ENCODE measurements at regions not wholly inside any gene's neighbourhood (a gene's known extent, or its start where the extent isn't known, plus 50 kb on each side); places are given as distances from the start of the nearest gene placed in this dataset.

GRCh38 chr17:79530361-79531105, 80.3 kb downstream of the RBFOX3 start:
- no peak for FAIRE-seq
- 91% methylated on average over 32 of the region's 32 CpGs for WGBS (ENCODE audit: missing lambda C conversion rate)

DNA sequence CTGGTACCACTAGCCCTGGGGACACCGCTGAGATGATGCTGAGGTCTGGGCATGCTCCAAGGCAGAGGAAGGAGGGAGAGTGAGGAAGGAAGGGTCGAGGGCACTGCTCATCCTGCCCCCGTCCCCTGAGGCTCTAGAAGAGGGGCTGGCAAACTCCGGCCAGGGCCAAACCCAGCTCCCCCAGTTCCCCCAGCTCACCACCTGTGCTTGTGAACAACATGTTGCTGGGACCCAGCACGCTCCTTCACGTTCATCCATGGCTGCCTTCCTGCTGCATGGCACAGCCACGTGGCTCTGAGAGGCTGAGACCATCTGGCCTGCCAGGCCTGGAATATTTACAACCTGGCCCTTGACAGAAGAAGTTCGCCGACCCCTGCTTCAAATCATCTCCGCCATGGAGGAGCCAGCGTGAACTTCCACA, 81.2 kb downstream of the RBFOX3 start:
- no peak for ATAC-seq
- FAIRE-seq, result no peak
- Histone ChIP-seq H3K4me3 (no peak overlapping the region), H3K4me1 (peaks cover 13% of the 10 kb centered on the region), H3K9me3 (no peaks in the 10 kb centered on the region), H3K4me2 (no peak overlapping the region), H3K27ac (no peak overlapping the region)
- ChIA-PET POLR2A (no interaction called here), CTCF (interaction anchor here (1.6 kb wide), 1 partner anchor 83 kb away, joined by 8 read pairs; no protein-coding TSS in a partner anchor)
- no peak for DNase-seq (ENCODE audit: low read depth in 1 of 2, low spot score in 1 of 2)
- 82% methylated on average over 11 of the region's 11 CpGs for WGBS (ENCODE audit: missing lambda C conversion rate)
- TF ChIP-seq CHD2 (IDR thresholded peaks at IDR 0.05; ENCODE audit: low read length, partially characterized antibody) (no peak), NR3C1 (IDR thresholded peaks at IDR 0.05) (no peak), EHMT2 (IDR thresholded peaks at IDR 0.05; ENCODE audit: low read depth) (no peak), MAX (IDR thresholded peaks at IDR 0.05) (no peak), EHF (CRISPR knock-in tag; IDR thresholded peaks at IDR 0.05) (no peak), USF2 (IDR thresholded peaks at IDR 0.05) (no peak), SMC3 (IDR thresholded peaks at IDR 0.05) (no peak), RAD21 (conservative IDR thresholded peaks at IDR 0.05 in 1 of 2, IDR thresholded peaks at IDR 0.05 in 1 of 2) (no peak)
- TF ChIP-seq, protein P1, sequence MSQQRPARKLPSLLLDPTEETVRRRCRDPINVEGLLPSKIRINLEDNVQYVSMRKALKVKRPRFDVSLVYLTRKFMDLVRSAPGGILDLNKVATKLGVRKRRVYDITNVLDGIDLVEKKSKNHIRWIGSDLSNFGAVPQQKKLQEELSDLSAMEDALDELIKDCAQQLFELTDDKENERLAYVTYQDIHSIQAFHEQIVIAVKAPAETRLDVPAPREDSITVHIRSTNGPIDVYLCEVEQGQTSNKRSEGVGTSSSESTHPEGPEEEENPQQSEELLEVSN (IDR thresholded peaks at IDR 0.05; ENCODE audit: borderline replicate concordance, low read depth), result no peak
- TF ChIP-seq, protein P2, sequence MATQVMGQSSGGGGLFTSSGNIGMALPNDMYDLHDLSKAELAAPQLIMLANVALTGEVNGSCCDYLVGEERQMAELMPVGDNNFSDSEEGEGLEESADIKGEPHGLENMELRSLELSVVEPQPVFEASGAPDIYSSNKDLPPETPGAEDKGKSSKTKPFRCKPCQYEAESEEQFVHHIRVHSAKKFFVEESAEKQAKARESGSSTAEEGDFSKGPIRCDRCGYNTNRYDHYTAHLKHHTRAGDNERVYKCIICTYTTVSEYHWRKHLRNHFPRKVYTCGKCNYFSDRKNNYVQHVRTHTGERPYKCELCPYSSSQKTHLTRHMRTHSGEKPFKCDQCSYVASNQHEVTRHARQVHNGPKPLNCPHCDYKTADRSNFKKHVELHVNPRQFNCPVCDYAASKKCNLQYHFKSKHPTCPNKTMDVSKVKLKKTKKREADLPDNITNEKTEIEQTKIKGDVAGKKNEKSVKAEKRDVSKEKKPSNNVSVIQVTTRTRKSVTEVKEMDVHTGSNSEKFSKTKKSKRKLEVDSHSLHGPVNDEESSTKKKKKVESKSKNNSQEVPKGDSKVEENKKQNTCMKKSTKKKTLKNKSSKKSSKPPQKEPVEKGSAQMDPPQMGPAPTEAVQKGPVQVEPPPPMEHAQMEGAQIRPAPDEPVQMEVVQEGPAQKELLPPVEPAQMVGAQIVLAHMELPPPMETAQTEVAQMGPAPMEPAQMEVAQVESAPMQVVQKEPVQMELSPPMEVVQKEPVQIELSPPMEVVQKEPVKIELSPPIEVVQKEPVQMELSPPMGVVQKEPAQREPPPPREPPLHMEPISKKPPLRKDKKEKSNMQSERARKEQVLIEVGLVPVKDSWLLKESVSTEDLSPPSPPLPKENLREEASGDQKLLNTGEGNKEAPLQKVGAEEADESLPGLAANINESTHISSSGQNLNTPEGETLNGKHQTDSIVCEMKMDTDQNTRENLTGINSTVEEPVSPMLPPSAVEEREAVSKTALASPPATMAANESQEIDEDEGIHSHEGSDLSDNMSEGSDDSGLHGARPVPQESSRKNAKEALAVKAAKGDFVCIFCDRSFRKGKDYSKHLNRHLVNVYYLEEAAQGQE (IDR thresholded peaks at IDR 0.05), result no peak

More at GRCh38 chr17:79530361-79531105, 80.3 kb downstream of the RBFOX3 start:
- Histone ChIP-seq H3K4me3 (no peak overlapping the region), H3K27ac (no peak overlapping the region), H3K4me1 (peaks cover 13% of the 10 kb centered on the region), H3K4me2 (no peak overlapping the region), H3K9me3 (no peaks in the 10 kb centered on the region)
- DNase-seq (ENCODE audit: low read depth in 1 of 2, low spot score in 1 of 2), result no peak
- ATAC-seq, result no peak; a peak in 1 of 6 replicates
- CTCF ChIA-PET, result interaction anchor here (1.6 kb wide), 1 partner anchor 82 kb away, joined by 8 read pairs; no protein-coding TSS in a partner anchor
- POLR2A ChIA-PET, result no interaction called here
- TF ChIP-seq, protein P2 (IDR thresholded peaks at IDR 0.05), result no peak
- TF ChIP-seq TFCP2L1 (CRISPR knock-in tag; IDR thresholded peaks at IDR 0.05) (no peak), ZFP36 (IDR thresholded peaks at IDR 0.05; ENCODE audit: borderline replicate concordance, partially characterized antibody) (no peak), CBX2 (IDR thresholded peaks at IDR 0.05; ENCODE audit: borderline replicate concordance, low read depth) (no peak), MYC (IDR thresholded peaks at IDR 0.05; ENCODE audit: borderline replicate concordance, low read length) (no peak), HOXA7 (CRISPR knock-in tag; IDR thresholded peaks at IDR 0.05) (no peak), NR3C1 (IDR thresholded peaks at IDR 0.05) (no peak), BHLHE40 (IDR thresholded peaks at IDR 0.05; ENCODE audit: low read depth, low read length) (no peak), HOXB5 (CRISPR knock-in tag; IDR thresholded peaks at IDR 0.05) (no peak), JUN (IDR thresholded peaks at IDR 0.05) (no peak), EP300 (IDR thresholded peaks at IDR 0.05) (no peak), RFX5 (IDR thresholded peaks at IDR 0.05) (no peak), ELK1 (IDR thresholded peaks at IDR 0.05; ENCODE audit: low read depth, low read length) (no peak), ESRRA (IDR thresholded peaks at IDR 0.05; ENCODE audit: borderline replicate concordance, low read length) (no peak)
- TF ChIP-seq, protein P3, sequence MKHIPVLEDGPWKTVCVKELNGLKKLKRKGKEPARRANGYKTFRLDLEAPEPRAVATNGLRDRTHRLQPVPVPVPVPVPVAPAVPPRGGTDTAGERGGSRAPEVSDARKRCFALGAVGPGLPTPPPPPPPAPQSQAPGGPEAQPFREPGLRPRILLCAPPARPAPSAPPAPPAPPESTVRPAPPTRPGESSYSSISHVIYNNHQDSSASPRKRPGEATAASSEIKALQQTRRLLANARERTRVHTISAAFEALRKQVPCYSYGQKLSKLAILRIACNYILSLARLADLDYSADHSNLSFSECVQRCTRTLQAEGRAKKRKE (CRISPR knock-in tag; IDR thresholded peaks at IDR 0.05; ENCODE audit: low read depth), result no peak
- TF ChIP-seq, protein P4, sequence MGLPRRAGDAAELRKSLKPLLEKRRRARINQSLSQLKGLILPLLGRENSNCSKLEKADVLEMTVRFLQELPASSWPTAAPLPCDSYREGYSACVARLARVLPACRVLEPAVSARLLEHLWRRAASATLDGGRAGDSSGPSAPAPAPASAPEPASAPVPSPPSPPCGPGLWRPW (IDR thresholded peaks at IDR 0.05), result no peak

Data from A549 (cell line).